HPDE6-E6E7 (cell line): ENCODE measurements at regions not wholly inside any gene's neighbourhood (a gene's known extent, or its start where the extent isn't known, plus 50 kb on each side); places are given as distances from the start of the nearest gene placed in this dataset.

Source experiments
- DNase-seq: peaks from one replicate; pipeline ENCODE4 v3.0.0; 2011; ENCODE audit warnings: missing footprints; ENCODE audit errors: extremely low spot score

- no peak for DNase-seq
Measured at GRCh38 chr6:16855460-16855859, 94.2 kb upstream of the ATXN1 start.

GRCh38 chr6:16854986-16855385 lies 93.7 kb upstream of the ATXN1 start:
- no peak for DNase-seq

GRCh38 chr6:16852671-16853070 lies 91.4 kb upstream of the ATXN1 start:
- DNase-seq, result no peak

GRCh38 chr6:16851758-16852157 lies 90.5 kb upstream of the ATXN1 start:
- DNase-seq, result no peak

GRCh38 chr6:16851044-16851540 lies 89.8 kb upstream of the ATXN1 start:
- no peak for DNase-seq

- DNase-seq, result no peak
Measured at GRCh38 chr6:16850681-16851026, 89.4 kb upstream of the ATXN1 start.

GRCh38 chr6:16849988-16850680 lies 88.9 kb upstream of the ATXN1 start:
- no peak for DNase-seq

- DNase-seq, result no peak
Measured at GRCh38 chr6:16849280-16849987, 88.2 kb upstream of the ATXN1 start.

- no peak for DNase-seq
Measured at GRCh38 chr6:16846399-16846778, 85.1 kb upstream of the ATXN1 start.

GRCh38 chr6:16844183-16844582 lies 82.9 kb upstream of the ATXN1 start:
- no peak for DNase-seq

GRCh38 chr6:16842676-16843075 lies 81.4 kb upstream of the ATXN1 start:
- no peak for DNase-seq

- DNase-seq, result peak; percentile 68
Measured at GRCh38 chr6:16841241-16841640, 80.0 kb upstream of the ATXN1 start.

GRCh38 chr6:16840725-16841124 lies 79.5 kb upstream of the ATXN1 start:
- no peak for DNase-seq

- no peak for DNase-seq
Measured at GRCh38 chr6:16840291-16840690, 79.0 kb upstream of the ATXN1 start.

- DNase-seq, result no peak
Measured at GRCh38 chr6:16839631-16840179, 78.4 kb upstream of the ATXN1 start.

GRCh38 chr6:16837217-16837972 lies 76.1 kb upstream of the ATXN1 start:
- no peak for DNase-seq

GRCh38 chr6:16836144-16836981 lies 75.1 kb upstream of the ATXN1 start:
- no peak for DNase-seq

- DNase-seq, result no peak
Measured at GRCh38 chr6:16834242-16834641, 73.0 kb upstream of the ATXN1 start.

GRCh38 chr6:16832721-16833120 lies 71.5 kb upstream of the ATXN1 start:
- DNase-seq, result no peak

- DNase-seq, result no peak
Measured at GRCh38 chr6:16832043-16832567, 70.8 kb upstream of the ATXN1 start.

GRCh38 chr6:16831136-16831535 lies 69.9 kb upstream of the ATXN1 start:
- no peak for DNase-seq
